OCI-LY7 (cell line): ENCODE measurements at regions not wholly inside any gene's neighbourhood (a gene's known extent, or its start where the extent isn't known, plus 50 kb on each side); places are given as distances from the start of the nearest gene placed in this dataset.

ENCODE experiments used
- BruUV-seq: library from RNA; stranded (reverse); fragments of 400-500 nt; replicated peaks from 2 replicates; lab custom pipeline; 2021; lab: Mats Ljungman, UMichigan
- CTCF ChIA-PET: fragments of 300-600 bp; sonication (Branson Sonifier 250); formaldehyde crosslinking; loops from one replicate; lab custom pipeline; 2022; ENCODE audit warnings: antibody characterized with exemption; ENCODE audit not compliant: unreplicated experiment; lab: Charles Lee
- POLR2A ChIA-PET: fragments of 300-600 bp; sonication (Branson Sonifier 250); formaldehyde crosslinking; loops from one replicate; lab custom pipeline; 2022; ENCODE audit warnings: antibody characterized with exemption; lab: Charles Lee
- DNase-seq: peaks from one replicate; pipeline ENCODE4 v3.0.0-alpha.2; 2015; ENCODE audit warnings: low spot score
- H2AFZ ChIP-seq: fragments of 200-600 bp; sonication (generic), shearing (Covaris generic); 2 replicates; pipeline ENCODE4 v1.6.1; 2014; ENCODE audit warnings: mild to moderate bottlenecking, antibody characterized with exemption, low read length, moderate library complexity
- H3K27ac ChIP-seq: fragments of 200-600 bp; sonication (generic); 2 replicates; pipeline ENCODE4 v1.5.1; 2014; ENCODE audit warnings: mixed run types, low read depth, mild to moderate bottlenecking, moderate library complexity, low read length, inconsistent platforms; ENCODE audit not compliant: poor library complexity, severe bottlenecking
- H3K36me3 ChIP-seq: fragments of 200-600 bp; sonication (generic); 2 replicates; pipeline ENCODE4 v1.6.1; 2014; ENCODE audit warnings: mild to moderate bottlenecking, antibody characterized with exemption, low read length, moderate library complexity, mixed read lengths; ENCODE audit not compliant: insufficient read depth
- H3K4me1 ChIP-seq: fragments of 200-600 bp; sonication (generic); 2 replicates; pipeline ENCODE4 v1.5.1; 2014; ENCODE audit warnings: mild to moderate bottlenecking, low read length; ENCODE audit not compliant: insufficient read depth, poor library complexity, severe bottlenecking
- H3K4me2 ChIP-seq: fragments of 200-600 bp; sonication (generic); 2 replicates; pipeline ENCODE4 v1.6.1; 2014; ENCODE audit warnings: mild to moderate bottlenecking, low read length
- H3K4me3 ChIP-seq: fragments of 200-600 bp; sonication (generic); 2 replicates; pipeline ENCODE4 v1.5.1; 2014; ENCODE audit warnings: mild to moderate bottlenecking, low read depth, low read length; ENCODE audit not compliant: poor library complexity, severe bottlenecking
- H3K79me2 ChIP-seq: fragments of 200-600 bp; sonication (generic); 2 replicates; pipeline ENCODE4 v1.6.1; 2016; ENCODE audit warnings: low read depth, mild to moderate bottlenecking, low read length, moderate library complexity, mixed read lengths; ENCODE audit not compliant: insufficient read depth
- H3K9me2 ChIP-seq: fragments of 200-600 bp; sonication (generic); 2 replicates; pipeline ENCODE4 v1.6.1; 2016; ENCODE audit warnings: mild to moderate bottlenecking, low read length, mixed read lengths; ENCODE audit not compliant: insufficient read depth
- H3K9me3 ChIP-seq: fragments of 200-600 bp; sonication (generic); 2 replicates; pipeline ENCODE4 v1.6.1; 2014; ENCODE audit warnings: mild to moderate bottlenecking, mixed run types, low read length, mixed read lengths
- H4K20me1 ChIP-seq: fragments of 200-600 bp; sonication (generic); 2 replicates; pipeline ENCODE4 v1.6.1; 2014; ENCODE audit warnings: mild to moderate bottlenecking, antibody characterized with exemption, low read length, moderate library complexity, mixed read lengths; ENCODE audit not compliant: insufficient read depth
- CTCF ChIP-seq: fragments of 200-600 bp; sonication (generic); conservative IDR thresholded peaks from 2 replicates; pipeline ENCODE4 v1.5.1; 2014; ENCODE audit warnings: mild to moderate bottlenecking, antibody characterized with exemption, low read length, moderate library complexity, mixed read lengths
- EZH2phosphoT487 ChIP-seq: fragments of 200-600 bp; sonication (generic); IDR thresholded peaks from 2 replicates; pipeline ENCODE4 v1.6.1; 2018; ENCODE audit warnings: low read depth, borderline replicate concordance, mild to moderate bottlenecking, mixed run types, antibody characterized with exemption, low read length, moderate library complexity, mixed read lengths
- intact Hi-C: fragments of 100-400 bp; cut with micrococcal nuclease; formaldehyde crosslinking; loops from one replicate; pipeline ENCODE4 v1.10.0; 2022; ENCODE audit not compliant: unreplicated experiment

GRCh38 chr2:105150231-105150630 is 91.3 kb upstream of the GPR45 start:
- ChIA-PET CTCF (no interaction called here), POLR2A (no interaction called here)

GRCh38 chr2:105154119-105154818 is 87.3 kb upstream of the GPR45 start:
- Histone ChIP-seq H3K9me2 (no peaks in the 10 kb centered on the region), H3K36me3 (no peaks in the 10 kb centered on the region), H3K4me3 (no peak overlapping the region), H3K27ac (no peak overlapping the region), H3K4me2 (no peak overlapping the region), H3K4me1 (no peaks in the 10 kb centered on the region), H3K79me2 (no peaks in the 10 kb centered on the region), H3K9me3 (no peaks in the 10 kb centered on the region), H4K20me1 (no peaks in the 10 kb centered on the region), H2AFZ (no peak overlapping the region)
- DNase-seq: no peak
- ChIA-PET POLR2A (no interaction called here), CTCF (no interaction called here)
- TF ChIP-seq EZH2phosphoT487: no peak
- no peak for TF ChIP-seq CTCF
- BruUV-seq: no TSS peak
- intact Hi-C loops: no loop called here

More at GRCh38 chr2:105150231-105150630, 91.3 kb upstream of the GPR45 start:
- intact Hi-C loops: no loop called here
- H3K9me3 ChIP-seq: no peaks in the 10 kb centered on the region
- DNase-seq: no peak
- H3K4me1 ChIP-seq: no peaks in the 10 kb centered on the region
- no peaks in the 10 kb centered on the region for H3K9me2 ChIP-seq
- H3K27ac ChIP-seq: no peak overlapping the region
- H4K20me1 ChIP-seq: no peaks in the 10 kb centered on the region
- H3K4me3 ChIP-seq: no peak overlapping the region
- no TSS peak for BruUV-seq
- TF ChIP-seq EZH2phosphoT487: no peak
- TF ChIP-seq CTCF: no peak
- H2AFZ ChIP-seq: no peak overlapping the region
- H3K36me3 ChIP-seq: no peaks in the 10 kb centered on the region
- H3K4me2 ChIP-seq: no peak overlapping the region
- no peaks in the 10 kb centered on the region for H3K79me2 ChIP-seq

- no peak for DNase-seq
- Histone ChIP-seq H3K4me1 (no peaks in the 10 kb centered on the region), H3K4me2 (no peak overlapping the region), H2AFZ (no peak overlapping the region), H3K9me3 (no peaks in the 10 kb centered on the region), H3K4me3 (no peak overlapping the region), H3K79me2 (no peaks in the 10 kb centered on the region), H3K9me2 (no peaks in the 10 kb centered on the region), H3K36me3 (no peaks in the 10 kb centered on the region), H4K20me1 (no peaks in the 10 kb centered on the region), H3K27ac (no peak overlapping the region)
- CTCF ChIA-PET: no interaction called here
- TF ChIP-seq CTCF (no peak), EZH2phosphoT487 (no peak)
- BruUV-seq: no TSS peak
- POLR2A ChIA-PET: no interaction called here
- intact Hi-C loops: no loop called here
Observed at GRCh38 chr2:105156166-105156565, 85.4 kb upstream of the GPR45 start.
